ENCODE measurements at regions not wholly inside any gene's neighbourhood (a gene's known extent, or its start where the extent isn't known, plus 50 kb on each side); places are given as distances from the start of the nearest gene placed in this dataset.
A peak's percentile ranks its signal among the peaks of the same experiment; 100 is the strongest.
"Not testable (repeated sequence)": the region's sequence is repeated elsewhere in the genome, so short reads cannot be mapped to it uniquely, and the experiment has no call there.

- in situ Hi-C loops (cut with HindIII; ENCODE audit: low sequenced_read_pairs), result no loop called here
- peak overlapping the region; percentile 26 for H3K4me3 ChIP-seq (ENCODE audit: low read depth, low read length)
- peak; percentile 98 for DNase-seq (ENCODE audit: low read depth)
- TF ChIP-seq, protein P1, sequence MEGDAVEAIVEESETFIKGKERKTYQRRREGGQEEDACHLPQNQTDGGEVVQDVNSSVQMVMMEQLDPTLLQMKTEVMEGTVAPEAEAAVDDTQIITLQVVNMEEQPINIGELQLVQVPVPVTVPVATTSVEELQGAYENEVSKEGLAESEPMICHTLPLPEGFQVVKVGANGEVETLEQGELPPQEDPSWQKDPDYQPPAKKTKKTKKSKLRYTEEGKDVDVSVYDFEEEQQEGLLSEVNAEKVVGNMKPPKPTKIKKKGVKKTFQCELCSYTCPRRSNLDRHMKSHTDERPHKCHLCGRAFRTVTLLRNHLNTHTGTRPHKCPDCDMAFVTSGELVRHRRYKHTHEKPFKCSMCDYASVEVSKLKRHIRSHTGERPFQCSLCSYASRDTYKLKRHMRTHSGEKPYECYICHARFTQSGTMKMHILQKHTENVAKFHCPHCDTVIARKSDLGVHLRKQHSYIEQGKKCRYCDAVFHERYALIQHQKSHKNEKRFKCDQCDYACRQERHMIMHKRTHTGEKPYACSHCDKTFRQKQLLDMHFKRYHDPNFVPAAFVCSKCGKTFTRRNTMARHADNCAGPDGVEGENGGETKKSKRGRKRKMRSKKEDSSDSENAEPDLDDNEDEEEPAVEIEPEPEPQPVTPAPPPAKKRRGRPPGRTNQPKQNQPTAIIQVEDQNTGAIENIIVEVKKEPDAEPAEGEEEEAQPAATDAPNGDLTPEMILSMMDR (IDR thresholded peaks at IDR 0.05; ENCODE audit: low read depth, low read length, missing control alignments), result no peak
These were observed 894.8 kb upstream of the EPHA5 start for GRCh38 chr4:66564901-66565651.

GRCh38 chr4:66562276-66562806 lies 892.1 kb upstream of the EPHA5 start:
- peak; percentile 62 for DNase-seq (ENCODE audit: low read depth)
- H3K4me3 ChIP-seq (ENCODE audit: low read depth, low read length), result no peak overlapping the region
- TF ChIP-seq, protein P1 (IDR thresholded peaks at IDR 0.05; ENCODE audit: low read depth, low read length, missing control alignments), result no peak
- in situ Hi-C loops (cut with HindIII; ENCODE audit: low sequenced_read_pairs), result no loop called here

- DNase-seq (ENCODE audit: low read depth); in situ Hi-C loops (cut with HindIII; ENCODE audit: low sequenced_read_pairs); H3K4me3 ChIP-seq (ENCODE audit: low read depth, low read length): not testable (repeated sequence)
These were observed 891.3 kb upstream of the EPHA5 start for GRCh38 chr4:66561465-66562053.

DNA sequence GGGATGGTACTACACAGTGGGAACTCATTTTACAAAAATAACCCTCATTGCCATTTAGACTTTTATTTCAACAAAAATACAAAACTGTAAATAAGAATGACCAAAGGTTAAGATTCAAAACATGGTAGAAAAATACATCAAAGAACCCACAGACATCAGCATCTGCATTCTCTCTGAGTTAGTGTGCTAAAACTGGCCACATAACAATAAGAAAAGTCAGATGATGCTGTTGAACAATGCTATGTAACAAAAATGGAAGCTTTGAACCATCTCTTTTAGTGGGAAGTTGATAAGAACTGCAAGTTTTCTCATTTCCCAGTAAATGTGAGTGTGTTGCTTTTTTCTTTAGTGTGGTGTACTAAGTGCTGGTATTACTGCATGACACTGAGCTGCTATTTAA lies 888.4 kb upstream of the EPHA5 start:
- TF ChIP-seq, protein P1 (IDR thresholded peaks at IDR 0.05; ENCODE audit: low read depth, low read length, missing control alignments), result no peak
- H3K4me3 ChIP-seq (ENCODE audit: low read depth, low read length), result no peak overlapping the region
- DNase-seq (ENCODE audit: low read depth), result no peak
- in situ Hi-C loops (cut with HindIII; ENCODE audit: low sequenced_read_pairs), result no loop called here

- H3K4me3 ChIP-seq (ENCODE audit: low read depth, low read length), result no peak overlapping the region
- TF ChIP-seq, protein P1 (IDR thresholded peaks at IDR 0.05; ENCODE audit: low read depth, low read length, missing control alignments), result no peak
- in situ Hi-C loops (cut with HindIII; ENCODE audit: low sequenced_read_pairs), result no loop called here
- DNase-seq (ENCODE audit: low read depth), result no peak
These were observed 886.5 kb upstream of the EPHA5 start for GRCh38 chr4:66556651-66557278.

GRCh38 chr4:66555301-66555700 lies 885.0 kb upstream of the EPHA5 start:
- no peak for DNase-seq (ENCODE audit: low read depth)

More at GRCh38 chr4:66555301-66555700, 885.0 kb upstream of the EPHA5 start:
- H3K4me3 ChIP-seq (ENCODE audit: low read depth, low read length), result no peak overlapping the region
- TF ChIP-seq, protein P1 (IDR thresholded peaks at IDR 0.05; ENCODE audit: low read depth, low read length, missing control alignments), result no peak
- in situ Hi-C loops (cut with HindIII; ENCODE audit: low sequenced_read_pairs), result no loop called here

Data from astrocyte of the cerebellum (primary cell).